GM23338 (cell line): ENCODE measurements at regions not wholly inside any gene's neighbourhood (a gene's known extent, or its start where the extent isn't known, plus 50 kb on each side); places are given as distances from the start of the nearest gene placed in this dataset.

ENCODE experiments used
- ATAC-seq: fragments of 200-7000 bp; cut with Tn5 transposase; 3 replicates; pipeline ENCODE4 v1.9.1; 2020
- DNase-seq: peaks from one replicate; pipeline ENCODE4 v3.0.0-alpha.2; 2015; ENCODE audit warnings: low spot score
- H2AFZ ChIP-seq: fragments of 200-600 bp; sonication (generic); 2 replicates; pipeline ENCODE4 v1.8.0; 2016; ENCODE audit warnings: antibody characterized with exemption, mild to moderate bottlenecking, moderate library complexity
- H3F3A ChIP-seq: fragments of 200-600 bp; sonication (generic); replicated peaks from 2 replicates; pipeline ENCODE4 v1.8.0; 2017; ENCODE audit warnings: antibody characterized with exemption, mixed run types, low read depth
- H3K27ac ChIP-seq: fragments of 200-600 bp; sonication (generic); 2 replicates; pipeline ENCODE4 v1.6.1; 2016; ENCODE audit warnings: low read depth
- H3K27me3 ChIP-seq: fragments of 200-600 bp; sonication (generic); 2 replicates; pipeline ENCODE4 v1.8.0; 2016; ENCODE audit warnings: mild to moderate bottlenecking, mixed run types, moderate library complexity; ENCODE audit not compliant: insufficient read depth
- H3K36me3 ChIP-seq: fragments of 200-600 bp; sonication (generic); 2 replicates; pipeline ENCODE4 v1.8.0; 2016; ENCODE audit warnings: mild to moderate bottlenecking; ENCODE audit not compliant: insufficient read depth
- H3K4me1 ChIP-seq: fragments of 200-600 bp; sonication (generic); 2 replicates; pipeline ENCODE4 v1.8.0; 2016; ENCODE audit warnings: mild to moderate bottlenecking, moderate library complexity; ENCODE audit not compliant: insufficient read depth
- H3K4me2 ChIP-seq: fragments of 200-600 bp; sonication (generic); 2 replicates; pipeline ENCODE4 v1.7.1; 2017; ENCODE audit warnings: mixed run types
- H3K4me3 ChIP-seq: fragments of 200-600 bp; sonication (generic); 2 replicates; pipeline ENCODE4 v1.6.1; 2016; ENCODE audit warnings: mixed run types
- H3K79me2 ChIP-seq: fragments of 200-600 bp; sonication (generic); replicated peaks from 2 replicates; pipeline ENCODE4 v1.8.0; 2017; ENCODE audit warnings: mild to moderate bottlenecking; ENCODE audit not compliant: insufficient read depth
- H3K9me2 ChIP-seq: fragments of 200-600 bp; sonication (generic); 2 replicates; pipeline ENCODE4 v1.8.0; 2017; ENCODE audit not compliant: insufficient read depth
- H4K20me1 ChIP-seq: fragments of 200-600 bp; sonication (generic); replicated peaks from 2 replicates; pipeline ENCODE4 v1.8.0; 2017; ENCODE audit warnings: mild to moderate bottlenecking; ENCODE audit not compliant: insufficient read depth
- H3K27ac Mint-ChIP-seq: 2 replicates; pipeline ENCODE4 v1.8.0; 2020; ENCODE audit warnings: inconsistent platforms, mild to moderate bottlenecking, moderate library complexity, mixed read lengths
- H3K27me3 Mint-ChIP-seq: 3 replicates; pipeline ENCODE4 v1.8.0; 2022; ENCODE audit warnings: low read depth, mild to moderate bottlenecking, moderate library complexity, mixed read lengths, inconsistent platforms; ENCODE audit not compliant: insufficient read depth, poor library complexity
- H3K36me3 Mint-ChIP-seq: 3 replicates; pipeline ENCODE4 v1.8.0; 2021; ENCODE audit warnings: low read depth, mild to moderate bottlenecking, inconsistent platforms, moderate library complexity, mixed read lengths
- H3K4me1 Mint-ChIP-seq: 3 replicates; pipeline ENCODE4 v1.8.0; 2020; ENCODE audit warnings: mild to moderate bottlenecking, inconsistent platforms, mixed read lengths
- H3K4me3 Mint-ChIP-seq: 3 replicates; pipeline ENCODE4 v1.8.0; 2021; ENCODE audit warnings: moderate library complexity, mild to moderate bottlenecking, inconsistent platforms, mixed read lengths
- H3K9me3 Mint-ChIP-seq: 3 replicates; pipeline ENCODE4 v1.8.0; 2020; ENCODE audit warnings: moderate library complexity, mild to moderate bottlenecking, inconsistent platforms, mixed read lengths
- CREB1 ChIP-seq: fragments of 250-450 bp; sonication (Bioruptor Pico); IDR thresholded peaks from 2 replicates; pipeline ENCODE4 v1.5.0; 2020; ENCODE audit warnings: low read depth, mild to moderate bottlenecking, moderate library complexity
- EZH2 ChIP-seq: fragments of 200-600 bp; sonication (generic); IDR thresholded peaks from one replicate; pipeline ENCODE4 v1.8.0; 2017; ENCODE audit warnings: antibody characterized with exemption, mild to moderate bottlenecking, low read depth; ENCODE audit not compliant: unreplicated experiment
- EZH2phosphoT487 ChIP-seq: fragments of 200-600 bp; sonication (generic); IDR thresholded peaks from one replicate; pipeline ENCODE4 v1.8.1; 2018; ENCODE audit warnings: antibody characterized with exemption; ENCODE audit not compliant: unreplicated experiment
- JUNB ChIP-seq: IDR thresholded peaks from one replicate; pipeline ENCODE4 v1.6.1; 2016; ENCODE audit warnings: antibody characterized with exemption; ENCODE audit not compliant: unreplicated experiment
- NANOG ChIP-seq: IDR thresholded peaks from 2 replicates; pipeline ENCODE4 v1.6.1; 2016; ENCODE audit warnings: antibody characterized with exemption, borderline replicate concordance
- POLR2AphosphoS5 ChIP-seq: IDR thresholded peaks from 2 replicates; pipeline ENCODE4 v1.6.1; 2016; ENCODE audit warnings: antibody characterized with exemption, low read depth
- STAT1 ChIP-seq: IDR thresholded peaks from one replicate; pipeline ENCODE4 v1.6.1; 2016; ENCODE audit warnings: antibody characterized with exemption; ENCODE audit not compliant: unreplicated experiment
- ZNF114 ChIP-seq: fragments of 250-450 bp; sonication (Bioruptor Pico); IDR thresholded peaks from 2 replicates; pipeline ENCODE4 v1.5.0; 2020; ENCODE audit warnings: mild to moderate bottlenecking, moderate library complexity
- ZNF331 ChIP-seq: fragments of 250-450 bp; sonication (Bioruptor Pico); IDR thresholded peaks from 2 replicates; pipeline ENCODE4 v1.5.0; 2020; ENCODE audit warnings: low read depth, mild to moderate bottlenecking, moderate library complexity
- TF ChIP-seq, protein P1 (sequence below): fragments of 250-450 bp; sonication (Bioruptor Pico); IDR thresholded peaks from 2 replicates; pipeline ENCODE4 v1.5.0; 2020; ENCODE audit warnings: mild to moderate bottlenecking, moderate library complexity
- TF ChIP-seq, protein P2 (sequence below): IDR thresholded peaks from one replicate; pipeline ENCODE4 v1.6.1; 2018; ENCODE audit warnings: antibody characterized with exemption; ENCODE audit not compliant: unreplicated experiment
- TF ChIP-seq, protein P3 (sequence below): IDR thresholded peaks from 2 replicates; pipeline ENCODE4 v1.6.1; 2016; ENCODE audit warnings: antibody characterized with exemption
- TF ChIP-seq, protein P4 (sequence below), 2 experiments: fragments of 200-600 bp in 1 of 2; sonication (generic) in 1 of 2; conservative IDR thresholded peaks; 2 replicates each; pipeline versions ENCODE4 v1.5.1 to v1.6.1; 2016 to 2017; ENCODE audit warnings: antibody characterized with exemption in 2 of 2, low read depth in 2 of 2, mild to moderate bottlenecking in 2 of 2, moderate library complexity in 1 of 2

DNA sequence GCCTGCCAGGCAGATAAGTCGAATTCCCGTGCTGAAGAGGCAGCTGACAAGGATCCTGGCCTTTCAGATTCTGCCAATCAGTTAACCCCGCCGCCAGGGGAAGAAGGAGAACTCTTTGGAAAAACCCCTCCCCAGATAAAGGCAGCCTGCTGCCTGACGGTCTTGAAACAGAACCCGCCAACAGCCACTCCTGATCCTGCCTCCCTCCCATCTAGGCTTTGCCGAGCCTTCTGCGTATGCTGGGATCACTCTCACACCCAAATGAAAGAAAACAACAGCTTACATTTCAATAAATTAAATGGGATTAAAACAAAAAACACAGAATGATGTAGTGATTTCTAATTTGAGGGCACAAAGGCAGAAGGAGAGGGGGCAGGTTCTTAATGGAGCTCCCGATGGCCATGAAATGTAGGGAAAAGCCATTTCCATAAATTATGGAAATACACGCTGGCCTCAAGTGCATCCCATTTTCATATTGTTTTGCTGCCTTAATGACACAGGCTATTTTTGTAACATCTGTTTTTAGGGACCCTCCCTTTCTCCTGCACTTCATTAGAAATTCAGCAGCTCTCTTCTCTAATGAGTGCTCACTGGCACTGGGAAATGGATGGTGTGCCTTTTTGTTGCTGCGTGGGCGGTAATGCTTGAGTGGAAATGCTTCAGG is 319.1 kb downstream of the MED10 start:
- Mint-ChIP-seq H3K27ac (no peak overlapping the region), H3K9me3 (peaks cover 7% of the 10 kb centered on the region; the same call in 2 of the 3 replicates), H3K27me3 (peaks cover 2% of the 10 kb centered on the region), H3K36me3 (peaks cover 4% of the 10 kb centered on the region; the same call in 2 of the 3 replicates), H3K4me3 (no peak overlapping the region), H3K4me1 (no peaks in the 10 kb centered on the region)
- peak; percentile 48 for ATAC-seq
- H3K9me2 ChIP-seq: no peaks in the 10 kb centered on the region
- peak overlapping the region; percentile 66; the same call in 1 of the 2 replicates for H2AFZ ChIP-seq
- no peaks in the 10 kb centered on the region for H3K27me3 ChIP-seq
- no peaks in the 10 kb centered on the region for H3K36me3 ChIP-seq
- no peak for TF ChIP-seq STAT1
- no peak for TF ChIP-seq ZNF331
- TF ChIP-seq ZNF114 (CRISPR knock-in tag): no peak
- TF ChIP-seq POLR2AphosphoS5: no peak
- TF ChIP-seq EZH2: no peak
- no peak for TF ChIP-seq JUNB
- no peak for TF ChIP-seq EZH2phosphoT487
- TF ChIP-seq CREB1: no peak
- TF ChIP-seq, protein P1, sequence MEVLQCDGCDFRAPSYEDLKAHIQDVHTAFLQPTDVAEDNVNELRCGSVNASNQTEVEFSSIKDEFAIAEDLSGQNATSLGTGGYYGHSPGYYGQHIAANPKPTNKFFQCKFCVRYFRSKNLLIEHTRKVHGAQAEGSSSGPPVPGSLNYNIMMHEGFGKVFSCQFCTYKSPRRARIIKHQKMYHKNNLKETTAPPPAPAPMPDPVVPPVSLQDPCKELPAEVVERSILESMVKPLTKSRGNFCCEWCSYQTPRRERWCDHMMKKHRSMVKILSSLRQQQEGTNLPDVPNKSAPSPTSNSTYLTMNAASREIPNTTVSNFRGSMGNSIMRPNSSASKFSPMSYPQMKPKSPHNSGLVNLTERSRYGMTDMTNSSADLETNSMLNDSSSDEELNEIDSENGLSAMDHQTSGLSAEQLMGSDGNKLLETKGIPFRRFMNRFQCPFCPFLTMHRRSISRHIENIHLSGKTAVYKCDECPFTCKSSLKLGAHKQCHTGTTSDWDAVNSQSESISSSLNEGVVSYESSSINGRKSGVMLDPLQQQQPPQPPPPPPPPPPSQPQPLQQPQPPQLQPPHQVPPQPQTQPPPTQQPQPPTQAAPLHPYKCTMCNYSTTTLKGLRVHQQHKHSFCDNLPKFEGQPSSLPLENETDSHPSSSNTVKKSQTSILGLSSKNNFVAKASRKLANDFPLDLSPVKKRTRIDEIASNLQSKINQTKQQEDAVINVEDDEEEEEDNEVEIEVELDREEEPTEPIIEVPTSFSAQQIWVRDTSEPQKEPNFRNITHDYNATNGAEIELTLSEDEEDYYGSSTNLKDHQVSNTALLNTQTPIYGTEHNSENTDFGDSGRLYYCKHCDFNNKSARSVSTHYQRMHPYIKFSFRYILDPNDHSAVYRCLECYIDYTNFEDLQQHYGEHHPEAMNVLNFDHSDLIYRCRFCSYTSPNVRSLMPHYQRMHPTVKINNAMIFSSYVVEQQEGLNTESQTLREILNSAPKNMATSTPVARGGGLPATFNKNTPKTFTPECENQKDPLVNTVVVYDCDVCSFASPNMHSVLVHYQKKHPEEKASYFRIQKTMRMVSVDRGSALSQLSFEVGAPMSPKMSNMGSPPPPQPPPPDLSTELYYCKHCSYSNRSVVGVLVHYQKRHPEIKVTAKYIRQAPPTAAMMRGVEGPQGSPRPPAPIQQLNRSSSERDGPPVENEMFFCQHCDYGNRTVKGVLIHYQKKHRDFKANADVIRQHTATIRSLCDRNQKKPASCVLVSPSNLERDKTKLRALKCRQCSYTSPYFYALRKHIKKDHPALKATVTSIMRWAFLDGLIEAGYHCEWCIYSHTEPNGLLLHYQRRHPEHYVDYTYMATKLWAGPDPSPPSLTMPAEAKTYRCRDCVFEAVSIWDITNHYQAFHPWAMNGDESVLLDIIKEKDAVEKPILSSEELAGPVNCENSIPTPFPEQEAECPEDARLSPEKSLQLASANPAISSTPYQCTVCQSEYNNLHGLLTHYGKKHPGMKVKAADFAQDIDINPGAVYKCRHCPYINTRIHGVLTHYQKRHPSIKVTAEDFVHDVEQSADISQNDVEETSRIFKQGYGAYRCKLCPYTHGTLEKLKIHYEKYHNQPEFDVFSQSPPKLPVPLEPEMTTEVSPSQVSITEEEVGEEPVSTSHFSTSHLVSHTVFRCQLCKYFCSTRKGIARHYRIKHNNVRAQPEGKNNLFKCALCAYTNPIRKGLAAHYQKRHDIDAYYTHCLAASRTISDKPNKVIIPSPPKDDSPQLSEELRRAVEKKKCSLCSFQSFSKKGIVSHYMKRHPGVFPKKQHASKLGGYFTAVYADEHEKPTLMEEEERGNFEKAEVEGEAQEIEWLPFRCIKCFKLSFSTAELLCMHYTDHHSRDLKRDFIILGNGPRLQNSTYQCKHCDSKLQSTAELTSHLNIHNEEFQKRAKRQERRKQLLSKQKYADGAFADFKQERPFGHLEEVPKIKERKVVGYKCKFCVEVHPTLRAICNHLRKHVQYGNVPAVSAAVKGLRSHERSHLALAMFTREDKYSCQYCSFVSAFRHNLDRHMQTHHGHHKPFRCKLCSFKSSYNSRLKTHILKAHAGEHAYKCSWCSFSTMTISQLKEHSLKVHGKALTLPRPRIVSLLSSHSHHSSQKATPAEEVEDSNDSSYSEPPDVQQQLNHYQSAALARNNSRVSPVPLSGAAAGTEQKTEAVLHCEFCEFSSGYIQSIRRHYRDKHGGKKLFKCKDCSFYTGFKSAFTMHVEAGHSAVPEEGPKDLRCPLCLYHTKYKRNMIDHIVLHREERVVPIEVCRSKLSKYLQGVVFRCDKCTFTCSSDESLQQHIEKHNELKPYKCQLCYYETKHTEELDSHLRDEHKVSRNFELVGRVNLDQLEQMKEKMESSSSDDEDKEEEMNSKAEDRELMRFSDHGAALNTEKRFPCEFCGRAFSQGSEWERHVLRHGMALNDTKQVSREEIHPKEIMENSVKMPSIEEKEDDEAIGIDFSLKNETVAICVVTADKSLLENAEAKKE (CRISPR knock-in tag): no peak
- TF ChIP-seq, protein P2, sequence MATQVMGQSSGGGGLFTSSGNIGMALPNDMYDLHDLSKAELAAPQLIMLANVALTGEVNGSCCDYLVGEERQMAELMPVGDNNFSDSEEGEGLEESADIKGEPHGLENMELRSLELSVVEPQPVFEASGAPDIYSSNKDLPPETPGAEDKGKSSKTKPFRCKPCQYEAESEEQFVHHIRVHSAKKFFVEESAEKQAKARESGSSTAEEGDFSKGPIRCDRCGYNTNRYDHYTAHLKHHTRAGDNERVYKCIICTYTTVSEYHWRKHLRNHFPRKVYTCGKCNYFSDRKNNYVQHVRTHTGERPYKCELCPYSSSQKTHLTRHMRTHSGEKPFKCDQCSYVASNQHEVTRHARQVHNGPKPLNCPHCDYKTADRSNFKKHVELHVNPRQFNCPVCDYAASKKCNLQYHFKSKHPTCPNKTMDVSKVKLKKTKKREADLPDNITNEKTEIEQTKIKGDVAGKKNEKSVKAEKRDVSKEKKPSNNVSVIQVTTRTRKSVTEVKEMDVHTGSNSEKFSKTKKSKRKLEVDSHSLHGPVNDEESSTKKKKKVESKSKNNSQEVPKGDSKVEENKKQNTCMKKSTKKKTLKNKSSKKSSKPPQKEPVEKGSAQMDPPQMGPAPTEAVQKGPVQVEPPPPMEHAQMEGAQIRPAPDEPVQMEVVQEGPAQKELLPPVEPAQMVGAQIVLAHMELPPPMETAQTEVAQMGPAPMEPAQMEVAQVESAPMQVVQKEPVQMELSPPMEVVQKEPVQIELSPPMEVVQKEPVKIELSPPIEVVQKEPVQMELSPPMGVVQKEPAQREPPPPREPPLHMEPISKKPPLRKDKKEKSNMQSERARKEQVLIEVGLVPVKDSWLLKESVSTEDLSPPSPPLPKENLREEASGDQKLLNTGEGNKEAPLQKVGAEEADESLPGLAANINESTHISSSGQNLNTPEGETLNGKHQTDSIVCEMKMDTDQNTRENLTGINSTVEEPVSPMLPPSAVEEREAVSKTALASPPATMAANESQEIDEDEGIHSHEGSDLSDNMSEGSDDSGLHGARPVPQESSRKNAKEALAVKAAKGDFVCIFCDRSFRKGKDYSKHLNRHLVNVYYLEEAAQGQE: no peak
- TF ChIP-seq, protein P3, sequence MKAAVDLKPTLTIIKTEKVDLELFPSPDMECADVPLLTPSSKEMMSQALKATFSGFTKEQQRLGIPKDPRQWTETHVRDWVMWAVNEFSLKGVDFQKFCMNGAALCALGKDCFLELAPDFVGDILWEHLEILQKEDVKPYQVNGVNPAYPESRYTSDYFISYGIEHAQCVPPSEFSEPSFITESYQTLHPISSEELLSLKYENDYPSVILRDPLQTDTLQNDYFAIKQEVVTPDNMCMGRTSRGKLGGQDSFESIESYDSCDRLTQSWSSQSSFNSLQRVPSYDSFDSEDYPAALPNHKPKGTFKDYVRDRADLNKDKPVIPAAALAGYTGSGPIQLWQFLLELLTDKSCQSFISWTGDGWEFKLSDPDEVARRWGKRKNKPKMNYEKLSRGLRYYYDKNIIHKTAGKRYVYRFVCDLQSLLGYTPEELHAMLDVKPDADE: no peak
- TF ChIP-seq, protein P4, sequence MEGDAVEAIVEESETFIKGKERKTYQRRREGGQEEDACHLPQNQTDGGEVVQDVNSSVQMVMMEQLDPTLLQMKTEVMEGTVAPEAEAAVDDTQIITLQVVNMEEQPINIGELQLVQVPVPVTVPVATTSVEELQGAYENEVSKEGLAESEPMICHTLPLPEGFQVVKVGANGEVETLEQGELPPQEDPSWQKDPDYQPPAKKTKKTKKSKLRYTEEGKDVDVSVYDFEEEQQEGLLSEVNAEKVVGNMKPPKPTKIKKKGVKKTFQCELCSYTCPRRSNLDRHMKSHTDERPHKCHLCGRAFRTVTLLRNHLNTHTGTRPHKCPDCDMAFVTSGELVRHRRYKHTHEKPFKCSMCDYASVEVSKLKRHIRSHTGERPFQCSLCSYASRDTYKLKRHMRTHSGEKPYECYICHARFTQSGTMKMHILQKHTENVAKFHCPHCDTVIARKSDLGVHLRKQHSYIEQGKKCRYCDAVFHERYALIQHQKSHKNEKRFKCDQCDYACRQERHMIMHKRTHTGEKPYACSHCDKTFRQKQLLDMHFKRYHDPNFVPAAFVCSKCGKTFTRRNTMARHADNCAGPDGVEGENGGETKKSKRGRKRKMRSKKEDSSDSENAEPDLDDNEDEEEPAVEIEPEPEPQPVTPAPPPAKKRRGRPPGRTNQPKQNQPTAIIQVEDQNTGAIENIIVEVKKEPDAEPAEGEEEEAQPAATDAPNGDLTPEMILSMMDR (conservative IDR thresholded peaks at IDR 0.05; ENCODE audit: low read depth in 2 of 2): no peak
- TF ChIP-seq NANOG: no peak
- H3K4me2 ChIP-seq: no peak overlapping the region
- H3K27ac ChIP-seq: no peak overlapping the region
- peak; percentile 13 for DNase-seq
- H3K4me1 ChIP-seq: no peaks in the 10 kb centered on the region; the same call in 1 of the 2 replicates
- H3K79me2 ChIP-seq: no peaks in the 10 kb centered on the region
- no peaks in the 10 kb centered on the region for H3F3A ChIP-seq
- H3K4me3 ChIP-seq: no peak overlapping the region
- no peaks in the 10 kb centered on the region for H4K20me1 ChIP-seq
